ENCODE measurements at regions not wholly inside any gene's neighbourhood (a gene's known extent, or its start where the extent isn't known, plus 50 kb on each side); places are given as distances from the start of the nearest gene placed in this dataset.

- H3K27me3 Mint-ChIP-seq: no peaks in the 10 kb centered on the region
- H3K27ac Mint-ChIP-seq: no peak overlapping the region
- H3K4me1 Mint-ChIP-seq (ENCODE audit: low read depth): no peaks in the 10 kb centered on the region
- H3K4me3 Mint-ChIP-seq (ENCODE audit: low read depth): no peak overlapping the region
- DNase-seq (ENCODE audit: low spot score, unreplicated experiment): no peak
- no peaks in the 10 kb centered on the region for H3K36me3 Mint-ChIP-seq (ENCODE audit: insufficient read depth)
- TF ChIP-seq CTCF (IDR thresholded peaks at IDR 0.05; ENCODE audit: unreplicated experiment): no peak
- H3K9me3 Mint-ChIP-seq (ENCODE audit: low read depth): no peaks in the 10 kb centered on the region
Measured at GRCh38 chr7:116432527-116432916, 67.0 kb upstream of the CAV2 start.

- no peaks in the 10 kb centered on the region for H3K27me3 Mint-ChIP-seq
- TF ChIP-seq CTCF (IDR thresholded peaks at IDR 0.05; ENCODE audit: unreplicated experiment): no peak
- no peaks in the 10 kb centered on the region for H3K9me3 Mint-ChIP-seq (ENCODE audit: low read depth)
- no peak overlapping the region for H3K4me3 Mint-ChIP-seq (ENCODE audit: low read depth)
- no peak for DNase-seq (ENCODE audit: low spot score, unreplicated experiment)
- no peaks in the 10 kb centered on the region for H3K36me3 Mint-ChIP-seq (ENCODE audit: insufficient read depth)
- no peaks in the 10 kb centered on the region for H3K4me1 Mint-ChIP-seq (ENCODE audit: low read depth)
- no peak overlapping the region for H3K27ac Mint-ChIP-seq
Measured at GRCh38 chr7:116433246-116433645, 66.3 kb upstream of the CAV2 start.

- no peaks in the 10 kb centered on the region for H3K27me3 Mint-ChIP-seq
- no peaks in the 10 kb centered on the region for H3K4me1 Mint-ChIP-seq (ENCODE audit: low read depth)
- no peaks in the 10 kb centered on the region for H3K9me3 Mint-ChIP-seq (ENCODE audit: low read depth)
- H3K4me3 Mint-ChIP-seq (ENCODE audit: low read depth): no peak overlapping the region
- H3K36me3 Mint-ChIP-seq (ENCODE audit: insufficient read depth): no peaks in the 10 kb centered on the region
- no peak for TF ChIP-seq CTCF (IDR thresholded peaks at IDR 0.05; ENCODE audit: unreplicated experiment)
- no peak for DNase-seq (ENCODE audit: low spot score, unreplicated experiment)
- H3K27ac Mint-ChIP-seq: no peak overlapping the region
Measured at GRCh38 chr7:116434820-116435341, 64.7 kb upstream of the CAV2 start.

- Mint-ChIP-seq H3K4me3 (ENCODE audit: low read depth) (no peak overlapping the region), H3K27me3 (no peaks in the 10 kb centered on the region), H3K27ac (no peak overlapping the region), H3K4me1 (ENCODE audit: low read depth) (no peaks in the 10 kb centered on the region), H3K9me3 (ENCODE audit: low read depth) (no peaks in the 10 kb centered on the region), H3K36me3 (ENCODE audit: insufficient read depth) (no peaks in the 10 kb centered on the region)
- TF ChIP-seq CTCF (IDR thresholded peaks at IDR 0.05; ENCODE audit: unreplicated experiment): no peak
- no peak for DNase-seq (ENCODE audit: low spot score, unreplicated experiment)
Measured at GRCh38 chr7:116436305-116436826, 63.2 kb upstream of the CAV2 start.

- no peak overlapping the region for H3K4me3 Mint-ChIP-seq (ENCODE audit: low read depth)
- no peak for DNase-seq (ENCODE audit: low spot score, unreplicated experiment)
- H3K27ac Mint-ChIP-seq: no peak overlapping the region
Measured at GRCh38 chr7:116438267-116438666, 61.3 kb upstream of the CAV2 start.

More at GRCh38 chr7:116438267-116438666, 61.3 kb upstream of the CAV2 start:
- Mint-ChIP-seq H3K27me3 (no peaks in the 10 kb centered on the region), H3K36me3 (ENCODE audit: insufficient read depth) (no peaks in the 10 kb centered on the region), H3K9me3 (ENCODE audit: low read depth) (no peaks in the 10 kb centered on the region), H3K4me1 (ENCODE audit: low read depth) (no peaks in the 10 kb centered on the region)
- no peak for TF ChIP-seq CTCF (IDR thresholded peaks at IDR 0.05; ENCODE audit: unreplicated experiment)
